HG03520 (cell line): ENCODE measurements at regions not wholly inside any gene's neighbourhood (a gene's known extent, or its start where the extent isn't known, plus 50 kb on each side); places are given as distances from the start of the nearest gene placed in this dataset.

Experiments used
- ATAC-seq: cut with Tn5 transposase; IDR thresholded peaks from one replicate; pipeline ENCODE4 v1.9.1; 2021; ENCODE audit warnings: mild to moderate bottlenecking, moderate library complexity; ENCODE audit not compliant: unreplicated experiment

DNA sequence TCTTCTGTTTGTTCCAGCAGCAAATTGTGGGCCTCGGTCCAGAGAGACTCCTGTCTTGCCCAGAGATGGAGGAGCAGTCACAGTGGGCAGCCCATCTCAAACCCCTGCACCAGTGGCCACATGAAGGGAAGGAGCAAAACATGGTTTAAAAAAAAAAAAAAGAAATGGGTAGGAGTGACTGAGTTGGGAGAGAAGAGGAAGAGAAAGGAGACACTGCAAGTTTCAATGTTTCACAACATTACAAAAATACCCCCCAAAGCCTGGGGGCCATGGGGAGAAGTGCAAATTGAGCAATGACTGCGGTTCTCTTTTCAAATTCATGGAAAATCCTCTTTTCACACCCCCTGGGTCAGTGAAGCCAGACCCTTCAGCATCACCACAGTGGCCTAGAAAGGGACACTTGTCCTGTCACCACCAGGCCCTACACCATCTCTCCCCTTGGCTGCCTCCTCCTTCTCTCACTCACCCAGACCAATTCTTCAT, 117.1 kb downstream of the ZFP36L2 start:
- no peak for ATAC-seq

DNA sequence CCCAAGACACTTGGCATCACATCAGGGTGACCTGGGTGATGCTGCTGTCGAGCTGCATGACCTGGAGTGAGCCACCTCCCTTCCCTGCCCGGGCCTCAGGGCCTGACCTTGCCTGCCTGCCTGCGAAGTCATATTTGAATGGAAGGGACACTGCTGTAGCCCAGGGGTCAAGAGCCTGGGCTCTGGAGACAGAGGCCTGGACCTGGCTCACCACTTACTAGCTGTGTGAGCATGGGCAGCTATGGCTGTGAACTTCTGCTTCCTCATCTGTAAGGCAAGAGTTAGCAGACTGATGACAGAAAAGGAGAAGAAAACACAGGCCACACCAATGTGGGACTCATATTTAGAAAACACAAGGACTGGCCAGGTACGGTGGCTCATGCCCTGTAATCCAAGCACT, 118.7 kb downstream of the ZFP36L2 start:
- no peak for ATAC-seq

DNA sequence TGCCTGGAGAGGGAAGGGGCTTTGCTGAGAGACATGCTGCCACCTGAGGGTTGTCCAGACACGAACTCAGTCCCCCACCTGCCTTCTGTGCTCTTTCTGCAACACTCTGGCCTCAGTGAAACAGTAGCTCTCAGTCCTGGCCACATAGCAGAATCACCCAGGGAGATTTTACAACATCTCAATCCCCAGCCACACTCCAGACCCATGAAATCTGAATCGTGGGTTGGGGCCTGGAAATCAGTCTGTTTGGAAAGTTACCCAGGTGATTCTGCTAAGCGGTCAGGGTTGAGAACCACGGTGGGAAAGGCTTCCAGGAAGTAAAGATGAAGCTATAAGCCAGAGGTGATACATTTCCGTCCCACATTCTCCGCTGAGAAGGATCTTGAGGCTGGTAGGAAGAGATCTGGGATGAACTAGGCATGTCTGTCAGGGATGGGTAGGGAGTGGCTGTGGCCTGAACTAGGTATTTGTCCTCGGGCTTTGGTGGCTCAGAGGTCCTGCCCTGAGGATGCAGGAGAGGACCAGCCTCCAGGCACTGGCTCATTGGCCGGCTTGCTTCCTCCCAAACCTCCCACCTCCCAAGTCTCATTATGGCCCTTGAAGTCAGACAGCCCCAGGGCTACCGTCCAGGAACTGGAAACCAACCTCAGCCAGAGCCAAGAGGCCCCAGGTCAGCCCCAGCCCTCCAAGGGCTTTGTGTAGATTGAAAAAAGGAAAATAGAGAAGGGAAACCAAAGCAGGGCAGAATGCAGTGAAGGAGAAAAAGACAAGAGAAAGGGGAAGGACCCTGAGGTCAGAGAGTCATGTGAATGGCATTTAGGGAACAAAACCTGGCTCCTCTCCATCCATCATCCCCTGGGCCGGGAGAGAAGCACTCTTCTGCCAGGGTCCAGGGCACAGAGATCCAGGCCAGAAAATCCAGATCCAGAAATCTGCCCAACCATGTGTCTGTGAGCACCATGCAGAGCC, 119.6 kb downstream of the ZFP36L2 start:
- no peak for ATAC-seq

DNA sequence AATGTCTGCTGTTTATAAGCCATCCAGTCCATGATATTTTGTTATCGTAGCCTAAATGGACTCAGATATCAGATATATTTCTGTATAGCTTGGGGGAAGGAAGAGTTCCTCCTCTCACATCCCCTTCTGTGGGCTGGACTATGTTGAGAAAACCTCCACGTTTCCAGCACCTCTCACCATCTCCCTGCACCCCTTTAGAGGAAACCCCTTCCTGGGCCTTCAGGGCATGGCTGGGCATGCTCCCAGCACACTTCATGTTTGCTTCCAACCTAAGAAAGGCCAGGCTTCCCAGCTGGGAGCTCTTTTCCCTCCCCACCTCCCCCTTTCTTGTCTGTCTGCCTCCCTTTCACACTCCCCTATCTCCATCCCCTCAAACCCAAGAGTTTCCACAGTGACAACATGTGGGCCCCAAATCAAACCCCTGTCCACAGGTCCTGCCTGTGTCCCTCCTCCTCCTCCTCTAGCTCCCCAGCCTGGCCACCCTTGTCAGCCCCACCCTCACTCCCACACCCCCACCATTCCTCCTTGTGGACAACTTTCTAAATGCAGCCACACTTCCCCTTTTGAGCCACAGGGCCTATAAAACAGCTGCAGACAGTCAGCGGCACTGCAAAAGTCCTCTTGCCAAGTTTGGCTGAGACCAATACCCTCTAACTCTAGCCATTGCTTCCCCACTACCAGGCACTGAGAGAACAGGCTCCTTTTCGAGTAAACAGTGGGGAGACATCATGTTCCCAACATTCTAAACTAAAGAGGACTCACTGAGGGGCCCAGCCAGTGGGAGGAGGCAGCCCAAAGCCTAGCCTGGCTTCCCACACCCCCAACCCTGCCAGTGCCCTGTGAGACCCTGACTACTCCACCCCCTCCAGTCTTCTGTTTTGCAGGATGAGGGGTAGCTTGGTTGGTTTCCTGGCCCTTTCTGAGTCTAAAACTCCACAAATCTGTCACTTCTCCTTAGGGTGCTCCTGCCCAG, 120.5 kb downstream of the ZFP36L2 start:
- peak; percentile 57 for ATAC-seq

DNA sequence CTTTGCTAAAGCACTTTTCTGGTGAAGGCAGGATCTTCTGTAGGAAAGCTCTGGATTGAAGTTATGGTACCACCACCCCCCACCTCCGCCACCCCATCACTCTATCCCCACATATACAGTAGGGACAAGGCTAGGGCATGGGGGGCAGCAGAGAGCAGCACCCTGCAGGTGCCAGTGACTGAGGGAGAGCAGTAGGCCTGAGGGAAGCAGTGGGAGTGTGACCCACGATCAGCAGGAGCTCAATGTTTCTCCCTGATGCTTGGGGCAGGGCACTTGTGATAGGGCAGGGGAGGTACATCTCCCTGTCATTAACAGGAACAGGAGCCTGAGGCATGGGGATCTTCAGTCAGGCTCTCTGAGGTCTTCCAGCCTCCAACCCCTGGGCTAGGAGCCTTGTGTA, 121.6 kb downstream of the ZFP36L2 start:
- no peak for ATAC-seq

DNA sequence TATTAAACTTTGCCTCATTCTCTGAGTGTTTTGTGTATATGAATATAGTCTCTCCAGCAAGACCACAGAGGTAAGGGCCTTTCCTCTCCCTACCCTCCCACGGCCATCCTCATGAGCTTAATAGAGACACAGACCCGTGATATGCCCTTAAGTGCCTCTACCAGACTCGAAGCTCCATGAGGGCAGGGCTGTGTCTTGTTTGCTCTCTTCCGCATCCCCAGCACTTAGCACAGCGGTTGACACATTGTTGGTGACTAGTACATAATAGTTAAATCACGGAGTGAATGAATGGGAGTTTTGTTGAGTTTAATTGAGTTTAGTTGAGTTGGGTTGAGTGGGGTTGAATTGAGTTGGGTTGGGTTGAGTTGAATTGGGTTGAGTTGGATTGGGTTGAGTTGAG, 122.3 kb downstream of the ZFP36L2 start:
- ATAC-seq, result no peak

DNA sequence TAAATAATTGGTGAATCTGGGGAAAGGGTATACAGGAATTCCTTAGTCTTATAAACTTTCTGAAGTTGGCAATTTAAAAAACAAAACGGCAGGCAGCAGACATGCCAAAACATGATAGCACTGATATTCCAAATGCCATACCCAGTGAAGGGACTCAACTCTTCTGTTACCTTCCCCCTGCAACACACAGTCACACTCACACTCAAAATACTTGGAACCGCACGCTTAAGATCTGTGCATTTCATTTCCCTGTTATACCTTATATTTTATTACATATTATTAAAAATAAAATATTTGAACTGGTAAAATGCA, 123.4 kb downstream of the ZFP36L2 start:
- ATAC-seq, result no peak

DNA sequence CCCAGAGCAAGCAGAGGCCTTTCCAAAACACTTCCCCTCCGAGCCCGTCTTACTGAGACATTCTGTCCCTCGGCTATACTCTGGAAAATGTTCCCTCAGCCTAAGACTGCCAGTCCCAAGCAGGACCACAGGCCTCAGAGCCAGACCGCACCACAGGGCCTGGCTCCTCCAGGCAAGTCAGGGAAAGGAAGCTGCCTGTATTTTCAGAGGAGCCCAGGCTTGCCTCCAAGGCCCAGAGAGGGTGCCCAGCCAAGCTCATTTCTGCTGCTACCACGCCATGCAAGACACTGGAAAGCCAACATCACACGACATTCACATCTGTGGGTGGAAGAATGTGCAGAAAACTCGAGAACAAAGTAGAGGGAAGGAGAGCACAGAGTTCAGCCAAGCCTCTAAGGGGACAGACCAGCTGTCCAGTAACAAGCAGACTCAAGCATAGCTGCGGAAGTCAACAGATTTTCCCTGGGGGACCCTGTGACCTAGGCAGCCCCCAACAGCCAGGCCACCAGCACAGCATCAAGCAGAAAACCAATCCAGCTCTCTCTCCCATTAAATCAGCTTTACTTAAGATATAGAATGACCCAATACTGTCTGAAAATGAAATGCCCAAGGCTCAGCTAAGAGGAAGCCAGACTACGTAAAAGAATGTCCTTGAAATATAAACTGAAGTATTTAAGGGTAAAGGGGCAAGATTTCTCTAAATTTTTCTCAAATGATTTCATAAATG, 123.9 kb downstream of the ZFP36L2 start:
- ATAC-seq, result no peak

DNA sequence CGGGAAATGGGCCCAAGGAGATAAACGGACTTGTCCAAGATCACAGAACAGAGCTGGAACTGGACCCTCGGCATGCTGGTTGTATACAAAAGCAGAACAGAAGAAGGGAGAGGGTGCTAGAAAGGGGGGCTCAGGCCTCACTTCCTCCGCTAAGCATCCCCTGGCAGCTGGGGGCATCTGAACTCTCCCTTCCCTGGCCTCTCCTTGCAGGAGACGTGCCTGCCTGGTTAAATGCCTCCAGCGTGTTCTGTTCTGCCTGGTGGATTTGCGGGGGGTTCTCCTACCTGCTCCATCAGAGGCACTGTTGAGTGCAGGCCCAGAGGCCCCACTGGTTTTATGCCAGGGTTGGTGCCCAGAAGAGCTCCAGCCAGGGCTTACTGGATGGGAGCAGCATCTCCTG, 124.7 kb downstream of the ZFP36L2 start:
- ATAC-seq, result no peak

DNA sequence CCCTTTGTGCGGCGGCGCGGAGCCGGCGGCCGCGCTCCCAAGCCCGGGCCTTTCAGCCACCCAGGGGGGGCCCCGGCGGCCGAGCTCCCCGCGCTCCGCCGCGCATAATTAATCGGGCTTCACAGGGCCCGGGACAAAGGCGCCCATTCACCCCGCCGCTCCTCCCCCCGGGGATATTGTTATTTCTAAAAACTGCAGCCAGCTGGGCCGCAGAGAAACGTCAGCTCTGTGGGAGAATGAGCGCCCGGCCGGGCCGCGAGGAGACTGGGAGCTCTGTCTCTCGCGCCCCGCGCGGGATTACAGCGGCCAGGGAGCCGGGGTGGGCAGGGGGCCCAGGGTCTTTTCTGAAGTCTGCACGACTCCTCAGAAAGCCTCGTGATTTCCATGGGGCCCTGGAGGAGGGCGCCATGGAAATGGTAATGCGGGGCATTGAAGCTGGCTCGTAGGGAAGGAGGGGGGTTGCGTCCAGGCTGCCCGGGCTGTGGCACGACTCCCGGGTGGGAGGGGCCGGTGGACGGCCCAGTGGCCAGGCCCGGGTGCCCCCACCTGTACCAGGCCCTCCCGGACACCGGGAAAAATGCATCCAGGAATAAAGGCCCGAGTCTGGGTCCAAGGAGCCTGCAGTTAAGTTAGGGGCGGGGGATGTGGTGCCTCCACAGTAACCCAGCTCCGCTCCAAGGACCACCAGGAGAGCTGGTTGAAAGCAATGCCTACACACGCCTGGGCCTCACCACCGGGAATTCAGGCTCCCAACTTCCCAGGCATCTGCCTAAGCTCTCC, 125.3 kb downstream of the ZFP36L2 start:
- no peak for ATAC-seq

DNA sequence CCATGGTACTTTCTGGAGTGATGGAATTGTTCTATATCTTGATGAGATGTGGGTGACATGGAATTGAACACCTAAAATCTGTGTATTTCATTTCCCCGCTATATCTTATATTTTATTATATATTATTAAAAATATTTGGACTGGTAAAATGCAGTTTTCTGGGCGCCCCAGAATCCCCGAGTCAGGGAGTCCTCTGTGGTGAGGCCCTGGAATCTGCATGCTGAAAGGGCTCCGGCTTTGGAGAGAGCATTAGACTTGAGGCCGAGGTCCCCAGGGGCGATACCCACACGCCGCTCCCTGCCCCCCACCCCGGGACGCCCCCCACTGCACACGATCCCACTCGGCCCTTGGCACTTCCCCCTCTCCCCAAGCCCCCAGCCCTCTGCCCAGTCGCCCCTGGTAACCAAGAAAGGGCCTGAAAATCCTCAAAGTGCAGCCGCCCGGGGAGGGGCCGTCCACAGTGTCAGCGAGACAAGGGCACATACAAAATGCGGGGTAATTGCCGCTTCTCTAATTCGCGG, 126.0 kb downstream of the ZFP36L2 start:
- ATAC-seq, result no peak

DNA sequence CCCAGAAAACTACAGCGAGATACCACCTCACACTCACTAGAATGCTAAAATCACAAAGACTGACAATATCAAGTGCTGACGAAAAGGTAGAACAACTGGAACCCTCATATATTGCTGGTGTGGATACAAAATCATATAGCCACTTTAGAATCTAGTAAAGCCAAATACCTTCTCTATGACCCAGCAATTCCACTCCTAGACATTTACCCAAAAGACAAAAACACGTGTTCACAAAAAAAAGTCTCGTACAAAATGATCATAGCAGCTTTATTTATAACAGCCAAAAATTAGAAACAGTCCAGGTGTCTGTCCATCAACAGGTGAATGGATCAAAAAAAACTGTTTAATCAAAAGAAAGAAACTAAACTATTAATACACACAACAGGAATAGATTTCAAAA, 126.6 kb downstream of the ZFP36L2 start:
- ATAC-seq, result no peak

DNA sequence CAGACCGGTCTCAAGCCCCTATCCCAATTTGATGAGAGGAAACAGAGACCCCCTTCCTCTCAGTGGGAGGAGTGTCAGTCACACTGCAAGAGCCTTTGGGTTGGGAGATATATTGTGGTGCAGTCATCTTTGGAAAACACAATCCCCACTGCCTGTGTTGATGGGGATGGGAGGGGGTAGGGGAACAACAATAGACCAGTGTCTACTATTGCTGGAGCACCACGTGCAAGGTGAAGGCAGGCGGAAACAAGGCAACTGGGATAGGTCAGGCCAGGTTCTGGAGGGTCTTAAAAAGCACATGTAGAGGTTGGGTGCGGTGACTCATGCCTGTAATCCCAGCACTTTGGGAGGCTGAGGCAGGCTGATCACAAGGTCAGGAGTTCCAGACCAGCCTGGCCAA, 127.9 kb downstream of the ZFP36L2 start:
- ATAC-seq, result no peak

DNA sequence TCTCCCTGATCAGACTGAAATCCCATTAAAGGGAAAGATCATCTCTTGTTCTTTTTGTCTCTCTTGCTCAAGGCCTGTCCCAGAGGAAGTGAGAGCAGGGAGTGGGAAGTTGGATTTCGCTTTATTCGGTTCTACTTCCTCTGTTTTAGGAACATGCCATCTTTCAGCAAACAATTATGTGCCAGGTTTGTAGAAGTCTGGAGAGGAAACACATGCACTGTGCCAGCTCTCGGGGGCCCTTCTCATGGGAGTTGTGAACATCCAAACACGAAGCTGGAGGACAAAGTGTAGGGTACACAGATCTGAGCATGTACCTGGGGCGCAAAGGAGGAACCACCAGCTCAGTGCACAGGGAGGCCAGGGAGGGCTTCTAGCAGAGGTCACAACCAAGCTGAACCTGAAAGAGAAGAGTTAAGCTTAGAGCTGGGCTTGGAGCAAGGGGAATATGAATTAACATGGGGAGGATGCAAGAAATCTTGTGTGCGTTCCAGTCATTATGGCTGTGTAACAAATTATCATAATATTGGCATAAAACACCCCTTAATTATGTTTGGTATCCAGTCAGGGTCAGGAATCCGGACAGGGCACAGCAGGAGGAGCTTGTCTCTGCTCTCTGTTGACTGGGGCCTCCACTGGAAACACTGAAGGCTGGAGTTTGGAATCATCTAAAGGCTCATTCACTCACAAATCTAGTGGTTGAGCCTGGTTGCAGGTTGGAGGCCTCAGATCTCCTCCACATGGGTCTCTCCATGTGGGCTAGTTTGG, 128.6 kb downstream of the ZFP36L2 start:
- no peak for ATAC-seq

DNA sequence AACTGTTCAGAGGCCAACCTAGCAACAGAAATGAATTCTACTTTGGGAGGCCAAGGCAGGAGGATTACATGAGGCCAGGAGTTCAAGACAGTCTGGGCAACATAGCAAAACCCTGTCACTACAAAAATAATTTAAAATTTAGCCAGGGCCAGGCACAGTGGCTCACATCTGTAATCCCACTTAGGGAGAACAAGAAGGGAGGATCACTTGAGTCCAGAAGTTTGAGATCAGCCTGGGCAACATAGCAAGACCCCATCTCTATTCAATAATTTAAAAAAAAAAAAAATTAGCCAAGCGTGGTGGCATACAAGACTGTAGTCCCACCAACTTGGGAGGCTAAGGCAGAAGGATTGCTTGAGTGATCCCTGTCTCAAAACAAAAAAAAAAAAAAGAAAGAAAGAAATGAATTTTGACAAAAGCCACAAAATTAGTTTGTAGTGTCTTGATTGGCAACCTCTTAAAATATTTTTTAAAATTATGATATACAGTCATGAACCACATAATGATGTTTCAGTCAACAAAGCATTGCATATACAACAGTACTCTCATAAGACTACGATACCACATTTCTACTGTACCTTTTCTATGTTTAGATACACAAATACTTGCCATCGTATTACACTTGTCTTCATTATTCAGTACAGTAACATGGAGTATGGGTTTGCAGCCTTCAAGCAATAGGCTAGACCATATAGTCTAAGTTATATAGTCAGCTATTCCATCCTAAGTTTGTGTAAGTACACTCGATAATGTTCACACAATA, 130.7 kb downstream of the ZFP36L2 start:
- no peak for ATAC-seq

DNA sequence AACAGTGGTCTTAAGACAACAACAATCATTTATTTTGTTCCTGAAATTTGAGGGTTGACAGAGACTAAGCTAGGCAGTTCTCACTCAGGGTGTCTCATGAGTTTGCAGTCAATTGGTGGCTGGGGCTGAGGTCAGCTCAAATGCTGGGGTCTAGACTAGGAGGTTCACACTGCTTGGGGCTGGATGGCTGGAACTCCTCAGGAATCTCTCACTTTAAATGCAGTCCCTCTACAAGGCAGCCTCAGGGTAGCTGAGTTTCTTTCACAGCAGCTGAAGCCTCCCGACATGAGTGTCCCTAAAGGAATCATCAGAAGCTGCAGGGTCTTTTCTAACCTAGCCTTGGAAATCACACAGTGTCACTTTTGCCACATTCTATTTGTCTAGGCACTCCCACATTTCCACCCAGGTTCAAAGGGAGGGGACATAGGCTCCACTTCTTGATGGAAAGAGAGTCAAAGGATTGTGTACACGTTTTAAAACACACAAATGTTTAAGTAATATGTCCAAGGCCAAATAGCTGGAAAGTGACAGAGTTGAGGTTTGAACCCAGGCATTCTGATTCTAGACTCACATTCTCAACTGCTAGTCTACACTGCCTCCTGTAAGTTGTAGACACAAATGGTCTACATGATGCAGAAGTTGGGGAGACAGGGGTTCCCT, 133.8 kb downstream of the ZFP36L2 start:
- no peak for ATAC-seq

DNA sequence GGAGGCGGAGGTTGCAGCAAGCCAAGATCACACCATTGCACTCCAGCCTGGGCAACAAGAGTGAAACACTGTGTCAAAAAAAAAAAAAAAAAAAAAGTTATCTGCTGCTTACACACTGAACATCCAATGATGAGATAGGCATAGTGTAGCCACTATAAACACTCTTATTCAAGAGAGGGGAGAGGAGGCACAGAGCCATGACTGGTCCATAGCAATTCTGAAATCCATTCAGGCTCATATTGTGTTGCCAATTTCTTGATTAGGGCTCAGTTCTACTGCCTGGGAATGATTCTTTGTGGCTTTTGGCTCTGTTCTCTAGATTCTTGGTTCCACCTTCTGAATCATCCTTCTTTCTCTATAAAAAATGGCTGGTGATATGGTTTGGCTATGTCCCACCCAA, 136.1 kb downstream of the ZFP36L2 start:
- no peak for ATAC-seq
